ENCODE measurements at regions not wholly inside any gene's neighbourhood (a gene's known extent, or its start where the extent isn't known, plus 50 kb on each side); places are given as distances from the start of the nearest gene placed in this dataset.
A peak's percentile ranks its signal among the peaks of the same experiment; 100 is the strongest.

- Histone ChIP-seq H3K9ac (ENCODE audit: insufficient read length) (no peak overlapping the region), H3K9me3 (ENCODE audit: low read depth, low read length) (no peaks in the 10 kb centered on the region), H3K27ac (no peak overlapping the region), H3K4me3 (no peak overlapping the region), H3K36me3 (ENCODE audit: insufficient read depth, low read length) (no peaks in the 10 kb centered on the region)
- no peak for TF ChIP-seq FOXP2 (optimal IDR thresholded peaks at IDR 0.05; ENCODE audit: control extremely low read depth, extremely low read length, insufficient read depth)
- DNase-seq (ENCODE audit: low read depth, low spot score): no peak
Measured at GRCh38 chr12:4852911-4853310, 56.8 kb upstream of the KCNA1 start.

DNA sequence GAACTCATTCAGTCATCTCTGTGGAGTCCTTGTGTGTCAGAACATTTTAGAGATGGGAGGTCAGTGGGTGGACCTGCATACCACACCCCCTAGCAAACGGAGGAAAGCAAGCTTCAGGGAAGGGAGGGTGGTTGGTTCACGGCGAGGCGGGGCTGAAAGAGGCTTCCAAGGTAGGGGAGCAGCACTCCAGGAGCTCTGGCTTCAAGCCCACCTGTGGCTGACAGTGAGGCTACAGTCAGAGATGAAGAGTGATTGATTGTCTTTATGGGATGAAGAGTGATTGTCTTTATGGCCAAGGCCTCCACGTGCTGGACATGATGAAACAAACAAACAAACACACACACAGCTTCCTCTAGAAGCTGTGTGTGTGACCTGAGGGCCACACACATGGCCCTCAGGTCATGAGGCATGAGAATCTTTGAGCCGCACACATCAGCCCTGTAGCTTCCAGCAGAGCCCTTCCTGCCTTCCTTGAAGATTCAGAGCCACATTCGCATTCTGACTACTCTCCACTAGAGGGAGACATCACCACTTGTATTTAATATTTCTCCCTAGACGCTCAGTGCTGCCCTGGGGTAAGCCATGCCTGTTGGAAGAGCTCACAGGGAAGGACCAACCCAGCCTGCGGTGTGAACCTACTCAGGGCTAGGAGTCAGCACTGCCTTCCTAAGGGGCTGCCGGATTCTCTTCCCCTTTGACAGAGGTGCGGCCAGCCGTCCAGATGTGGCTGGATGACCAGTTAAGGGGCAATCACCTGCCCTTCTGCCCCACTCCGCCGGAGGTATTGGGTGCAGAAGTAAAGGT lies 54.4 kb upstream of the KCNA1 start:
- H3K4me3 ChIP-seq: no peak overlapping the region
- TF ChIP-seq FOXP2 (optimal IDR thresholded peaks at IDR 0.05; ENCODE audit: control extremely low read depth, extremely low read length, insufficient read depth) (no peak), EZH2 (IDR thresholded peaks at IDR 0.05) (no peak), POLR2AphosphoS5 (IDR thresholded peaks at IDR 0.05; ENCODE audit: borderline replicate concordance, low read depth, low read length) (no peak)

DNA sequence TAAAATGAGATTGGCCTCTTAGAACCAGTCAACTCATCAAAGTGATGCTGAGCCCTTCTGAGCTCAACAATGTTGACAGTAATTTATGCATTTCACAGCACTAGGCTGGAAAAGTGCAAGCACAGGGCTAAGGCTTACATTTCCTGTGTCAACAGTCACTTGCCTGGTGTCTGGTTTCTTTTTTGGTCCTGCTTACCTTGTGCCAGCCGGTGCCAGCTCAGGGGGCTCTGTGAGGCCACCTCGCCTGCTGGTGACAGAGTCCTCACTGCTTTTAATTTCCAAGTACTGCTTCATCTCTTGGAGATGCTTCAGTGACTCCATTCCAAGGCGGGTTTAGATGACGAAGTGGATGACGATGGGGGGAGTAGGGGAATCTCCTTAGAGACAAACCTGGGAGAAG lies 53.1 kb upstream of the KCNA1 start:
- no peak overlapping the region for H3K27ac ChIP-seq
- H3K36me3 ChIP-seq (ENCODE audit: insufficient read depth, low read length): no peaks in the 10 kb centered on the region
- TF ChIP-seq EZH2 (IDR thresholded peaks at IDR 0.05): no peak
- no peak for TF ChIP-seq POLR2AphosphoS5 (IDR thresholded peaks at IDR 0.05; ENCODE audit: borderline replicate concordance, low read depth, low read length)
- TF ChIP-seq FOXP2 (optimal IDR thresholded peaks at IDR 0.05; ENCODE audit: control extremely low read depth, extremely low read length, insufficient read depth): no peak
- H3K9me3 ChIP-seq (ENCODE audit: low read depth, low read length): no peaks in the 10 kb centered on the region
- DNase-seq (ENCODE audit: low read depth, low spot score): no peak
- H3K4me3 ChIP-seq: no peak overlapping the region
- no peak overlapping the region for H3K9ac ChIP-seq (ENCODE audit: insufficient read length)

More for the DNA sequence above, 54.4 kb upstream of the KCNA1 start:
- Histone ChIP-seq H3K9ac (ENCODE audit: insufficient read length) (no peak overlapping the region), H3K36me3 (ENCODE audit: insufficient read depth, low read length) (no peaks in the 10 kb centered on the region), H3K9me3 (ENCODE audit: low read depth, low read length) (no peaks in the 10 kb centered on the region), H3K27ac (no peak overlapping the region)
- peak; percentile 47 for DNase-seq (ENCODE audit: low read depth, low spot score)

GRCh38 chr12:4857472-4858291 lies 52.0 kb upstream of the KCNA1 start:
- H3K27ac ChIP-seq: no peak overlapping the region
- TF ChIP-seq POLR2AphosphoS5 (IDR thresholded peaks at IDR 0.05; ENCODE audit: borderline replicate concordance, low read depth, low read length) (no peak), EZH2 (IDR thresholded peaks at IDR 0.05) (no peak), FOXP2 (optimal IDR thresholded peaks at IDR 0.05; ENCODE audit: control extremely low read depth, extremely low read length, insufficient read depth) (no peak)
- H3K4me3 ChIP-seq: no peak overlapping the region

DNA sequence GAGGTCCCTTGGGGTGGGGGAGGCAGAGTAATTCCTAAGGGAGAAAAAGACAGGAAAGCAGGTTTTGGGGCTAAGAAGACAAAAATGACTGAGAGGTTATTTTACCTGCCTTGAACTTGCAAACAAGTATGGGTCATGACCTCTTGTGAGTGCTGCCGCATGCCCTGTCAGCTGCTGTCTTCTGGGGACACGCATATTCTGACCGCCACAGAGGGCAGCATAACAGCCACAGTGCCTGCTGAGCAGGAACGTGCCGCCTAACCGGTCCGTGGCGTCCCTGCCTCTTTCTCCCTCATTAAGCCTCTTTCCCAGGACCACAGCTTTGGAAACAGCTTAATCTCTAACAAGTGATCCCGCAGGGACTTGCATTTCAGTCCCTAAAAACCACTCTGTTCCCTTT lies 51.3 kb upstream of the KCNA1 start:
- Histone ChIP-seq H3K36me3 (ENCODE audit: insufficient read depth, low read length) (no peaks in the 10 kb centered on the region), H3K27ac (no peak overlapping the region), H3K9me3 (ENCODE audit: low read depth, low read length) (no peaks in the 10 kb centered on the region), H3K4me3 (no peak overlapping the region), H3K9ac (ENCODE audit: insufficient read length) (no peak overlapping the region)
- DNase-seq (ENCODE audit: low read depth, low spot score): no peak
- TF ChIP-seq POLR2AphosphoS5 (IDR thresholded peaks at IDR 0.05; ENCODE audit: borderline replicate concordance, low read depth, low read length): no peak
- no peak for TF ChIP-seq FOXP2 (optimal IDR thresholded peaks at IDR 0.05; ENCODE audit: control extremely low read depth, extremely low read length, insufficient read depth)
- TF ChIP-seq EZH2 (IDR thresholded peaks at IDR 0.05): no peak

More at GRCh38 chr12:4857472-4858291, 52.0 kb upstream of the KCNA1 start:
- Histone ChIP-seq H3K9me3 (ENCODE audit: low read depth, low read length) (no peaks in the 10 kb centered on the region), H3K36me3 (ENCODE audit: insufficient read depth, low read length) (no peaks in the 10 kb centered on the region), H3K9ac (ENCODE audit: insufficient read length) (no peak overlapping the region)
- no peak for DNase-seq (ENCODE audit: low read depth, low spot score)

- no peak for DNase-seq (ENCODE audit: low read depth, low spot score)
- no peak overlapping the region for H3K9ac ChIP-seq (ENCODE audit: insufficient read length)
- TF ChIP-seq EZH2 (IDR thresholded peaks at IDR 0.05) (no peak), POLR2AphosphoS5 (IDR thresholded peaks at IDR 0.05; ENCODE audit: borderline replicate concordance, low read depth, low read length) (no peak), FOXP2 (optimal IDR thresholded peaks at IDR 0.05; ENCODE audit: control extremely low read depth, extremely low read length, insufficient read depth) (no peak)
- H3K36me3 ChIP-seq (ENCODE audit: insufficient read depth, low read length): no peaks in the 10 kb centered on the region
- H3K4me3 ChIP-seq: no peak overlapping the region
- H3K27ac ChIP-seq: no peak overlapping the region
- no peaks in the 10 kb centered on the region for H3K9me3 ChIP-seq (ENCODE audit: low read depth, low read length)
Measured at GRCh38 chr12:4859478-4860210, 50.1 kb upstream of the KCNA1 start.

Data from SK-N-MC (cell line).